ENCODE measurements at regions not wholly inside any gene's neighbourhood (a gene's known extent, or its start where the extent isn't known, plus 50 kb on each side); places are given as distances from the start of the nearest gene placed in this dataset.

DNA sequence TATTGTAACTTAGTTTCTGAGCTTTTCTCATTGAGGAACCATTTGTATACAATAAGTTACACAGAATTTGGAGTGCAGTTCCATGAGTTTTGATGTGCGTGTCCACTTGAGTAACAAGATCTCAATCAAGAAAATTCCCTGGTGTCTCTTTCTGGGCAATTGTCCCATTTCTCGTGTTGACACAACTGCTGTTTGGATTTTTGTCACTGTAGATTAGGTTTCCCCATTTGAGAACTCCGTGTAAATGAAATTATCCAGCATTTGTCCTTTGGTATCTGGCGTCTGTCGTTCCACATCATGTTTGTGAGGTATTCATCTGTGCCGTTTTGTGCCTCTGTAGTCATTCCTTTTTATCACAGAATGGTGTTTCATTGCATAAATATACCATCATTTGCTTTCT, 547.0 kb downstream of the TBC1D22A start:
- no peak for DNase-seq (ENCODE audit: low spot score)
- Histone ChIP-seq H3K23ac (ENCODE audit: low read depth, low read length, poor library complexity) (no peak overlapping the region), H3K4me3 (ENCODE audit: low read length in 2 of 2) (no peak overlapping the region), H3K36me3 (replicated peaks in 1 of 2; ENCODE audit: control insufficient read depth in 2 of 2, insufficient read depth in 2 of 2, low read length in 2 of 2) (no peaks in the 10 kb centered on the region), H2BK12ac (ENCODE audit: low read length) (no peak overlapping the region), H3K27me3 (ENCODE audit: control insufficient read depth in 3 of 3, insufficient read depth in 3 of 3, low read depth in 1 of 3, low read length in 3 of 3) (peaks cover 0 to 2% (median 0%) of the 10 kb centered on the region in 3 experiments), H3K18ac (ENCODE audit: low read length) (no peak overlapping the region), H3K14ac (ENCODE audit: low read length) (no peak overlapping the region), H3K9me3 (replicated peaks in 1 of 2; ENCODE audit: control insufficient read depth in 2 of 2, insufficient read depth in 1 of 2, low read depth in 1 of 2, low read length in 2 of 2) (peaks cover 0 to 21% of the 10 kb centered on the region in 2 donors), H3K79me1 (ENCODE audit: low read depth, low read length) (no peaks in the 10 kb centered on the region), H4K8ac (ENCODE audit: low read depth, low read length) (no peak overlapping the region), H2BK15ac (ENCODE audit: low read length) (no peak overlapping the region), H2BK5ac (ENCODE audit: low read length) (no peak overlapping the region), H2BK120ac (ENCODE audit: low read depth, low read length) (no peak overlapping the region), H2AK5ac (ENCODE audit: low read depth, low read length) (no peak overlapping the region), H3K4ac (ENCODE audit: low read length) (no peak overlapping the region), H2AFZ (ENCODE audit: low read length) (no peak overlapping the region), H3K9ac (ENCODE audit: low read depth, low read length, poor library complexity) (no peak overlapping the region), H3K4me1 (ENCODE audit: control insufficient read depth in 2 of 2, insufficient read depth in 1 of 2, low read depth in 1 of 2, low read length in 2 of 2) (no peaks in the 10 kb centered on the region), H3K4me2 (ENCODE audit: insufficient read depth, low read length, poor library complexity, severe bottlenecking) (no peak overlapping the region), H4K91ac (ENCODE audit: low read depth, low read length, poor library complexity) (no peak overlapping the region), H3K27ac (replicated peaks; ENCODE audit: low read length) (no peak overlapping the region)
- no CpG with 5 or more reads among the region's 6 CpGs for WGBS, 2 donors (ENCODE audit: extremely low coverage in 2 of 2, insufficient read length in 2 of 2, insufficient replicate concordance in 1 of 2)

DNA sequence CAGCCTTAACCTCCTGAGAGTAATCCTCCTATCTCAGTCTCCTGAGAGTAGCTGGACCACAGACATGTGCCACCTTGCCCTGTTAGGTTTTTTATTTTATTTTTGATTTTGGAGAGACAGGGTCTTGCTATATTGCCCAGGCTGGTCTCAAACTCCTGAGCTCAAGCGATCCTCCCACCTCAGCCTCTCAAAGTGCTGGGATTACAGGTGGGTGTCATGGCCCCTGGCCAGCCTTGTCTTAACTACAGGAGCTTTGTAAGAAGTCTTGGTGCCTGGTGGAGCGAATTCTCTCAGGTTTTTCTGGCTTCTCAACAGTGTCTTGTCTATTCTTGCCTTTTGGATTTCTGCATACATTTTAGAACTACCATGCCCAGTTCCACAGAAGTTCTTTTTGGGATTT, 546.4 kb downstream of the TBC1D22A start:
- Histone ChIP-seq H3K36me3 (replicated peaks in 1 of 2; ENCODE audit: control insufficient read depth in 2 of 2, insufficient read depth in 2 of 2, low read length in 2 of 2) (no peaks in the 10 kb centered on the region), H3K4ac (ENCODE audit: low read length) (no peak overlapping the region), H3K27me3 (ENCODE audit: control insufficient read depth in 3 of 3, insufficient read depth in 3 of 3, low read depth in 1 of 3, low read length in 3 of 3) (peaks cover 0 to 2% (median 0%) of the 10 kb centered on the region in 3 experiments), H2BK120ac (ENCODE audit: low read depth, low read length) (no peak overlapping the region), H3K4me2 (ENCODE audit: insufficient read depth, low read length, poor library complexity, severe bottlenecking) (no peak overlapping the region), H4K91ac (ENCODE audit: low read depth, low read length, poor library complexity) (no peak overlapping the region), H3K9me3 (replicated peaks in 1 of 2; ENCODE audit: control insufficient read depth in 2 of 2, insufficient read depth in 1 of 2, low read depth in 1 of 2, low read length in 2 of 2) (peaks cover 0 to 27% of the 10 kb centered on the region in 2 donors), H2BK15ac (ENCODE audit: low read length) (no peak overlapping the region), H3K4me1 (ENCODE audit: control insufficient read depth in 2 of 2, insufficient read depth in 1 of 2, low read depth in 1 of 2, low read length in 2 of 2) (no peaks in the 10 kb centered on the region), H3K18ac (ENCODE audit: low read length) (no peak overlapping the region), H2BK12ac (ENCODE audit: low read length) (no peak overlapping the region), H2AK5ac (ENCODE audit: low read depth, low read length) (no peak overlapping the region), H3K27ac (replicated peaks; ENCODE audit: low read length) (no peak overlapping the region), H2BK5ac (ENCODE audit: low read length) (no peak overlapping the region), H3K79me1 (ENCODE audit: low read depth, low read length) (no peaks in the 10 kb centered on the region), H3K14ac (ENCODE audit: low read length) (no peak overlapping the region), H4K8ac (ENCODE audit: low read depth, low read length) (no peak overlapping the region), H2AFZ (ENCODE audit: low read length) (no peak overlapping the region), H3K4me3 (ENCODE audit: low read length in 2 of 2) (no peak overlapping the region), H3K23ac (ENCODE audit: low read depth, low read length, poor library complexity) (no peak overlapping the region), H3K9ac (ENCODE audit: low read depth, low read length, poor library complexity) (no peak overlapping the region)
- no CpG with 5 or more reads among the region's 2 CpGs for WGBS, 2 donors (ENCODE audit: extremely low coverage in 2 of 2, insufficient read length in 2 of 2, insufficient replicate concordance in 1 of 2)
- no peak for DNase-seq (ENCODE audit: low spot score)

DNA sequence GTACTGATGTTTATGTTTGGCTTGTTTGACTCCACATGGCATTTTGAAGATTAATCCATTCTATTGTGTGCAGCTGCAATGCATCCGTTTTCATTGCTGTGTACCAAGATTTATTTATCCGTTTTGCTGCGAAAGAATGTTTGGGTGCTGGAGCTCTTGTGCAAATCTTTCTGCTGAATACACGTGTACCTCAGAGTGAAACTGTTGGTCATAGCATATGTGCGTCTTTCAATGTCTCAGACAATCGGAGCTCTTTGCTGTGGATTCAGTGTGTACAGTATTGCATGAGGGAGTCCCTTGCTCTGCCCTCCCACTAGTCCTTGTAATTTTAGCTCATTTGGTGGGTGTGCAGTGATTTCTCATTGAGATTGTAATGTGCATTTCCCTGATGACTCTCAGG, 545.4 kb downstream of the TBC1D22A start:
- H3K18ac ChIP-seq (ENCODE audit: low read length), result no peak overlapping the region
- peaks cover 0 to 35% of the 10 kb centered on the region in 2 donors for H3K9me3 ChIP-seq (replicated peaks in 1 of 2; ENCODE audit: control insufficient read depth in 2 of 2, insufficient read depth in 1 of 2, low read depth in 1 of 2, low read length in 2 of 2)
- H2BK15ac ChIP-seq (ENCODE audit: low read length), result no peak overlapping the region
- H2BK120ac ChIP-seq (ENCODE audit: low read depth, low read length), result no peak overlapping the region
- H3K27ac ChIP-seq (replicated peaks; ENCODE audit: low read length), result no peak overlapping the region
- no peak overlapping the region for H4K91ac ChIP-seq (ENCODE audit: low read depth, low read length, poor library complexity)
- no peak overlapping the region for H3K4ac ChIP-seq (ENCODE audit: low read length)
- H4K8ac ChIP-seq (ENCODE audit: low read depth, low read length), result no peak overlapping the region
- H2BK5ac ChIP-seq (ENCODE audit: low read length), result no peak overlapping the region
- H3K36me3 ChIP-seq (replicated peaks in 1 of 2; ENCODE audit: control insufficient read depth in 2 of 2, insufficient read depth in 2 of 2, low read length in 2 of 2), result no peaks in the 10 kb centered on the region
- H3K9ac ChIP-seq (ENCODE audit: low read depth, low read length, poor library complexity), result no peak overlapping the region
- H3K79me1 ChIP-seq (ENCODE audit: low read depth, low read length), result no peaks in the 10 kb centered on the region
- DNase-seq (ENCODE audit: low spot score), result no peak
- whole genome bisulfite sequencing, 2 donors (ENCODE audit: extremely low coverage in 2 of 2, insufficient read length in 2 of 2, insufficient replicate concordance in 1 of 2), result no CpG with 5 or more reads among the region's 6 CpGs
- no peak overlapping the region for H2BK12ac ChIP-seq (ENCODE audit: low read length)
- H3K14ac ChIP-seq (ENCODE audit: low read length), result no peak overlapping the region
- no peak overlapping the region for H3K23ac ChIP-seq (ENCODE audit: low read depth, low read length, poor library complexity)
- H2AK5ac ChIP-seq (ENCODE audit: low read depth, low read length), result no peak overlapping the region
- no peak overlapping the region for H3K4me3 ChIP-seq (ENCODE audit: low read length in 2 of 2)
- no peak overlapping the region for H3K4me2 ChIP-seq (ENCODE audit: insufficient read depth, low read length, poor library complexity, severe bottlenecking)
- H3K27me3 ChIP-seq (ENCODE audit: control insufficient read depth in 3 of 3, insufficient read depth in 3 of 3, low read depth in 1 of 3, low read length in 3 of 3), result peaks cover 0 to 2% (median 0%) of the 10 kb centered on the region in 3 experiments
- H3K4me1 ChIP-seq (ENCODE audit: control insufficient read depth in 2 of 2, insufficient read depth in 1 of 2, low read depth in 1 of 2, low read length in 2 of 2), result no peaks in the 10 kb centered on the region
- H2AFZ ChIP-seq (ENCODE audit: low read length), result no peak overlapping the region

DNA sequence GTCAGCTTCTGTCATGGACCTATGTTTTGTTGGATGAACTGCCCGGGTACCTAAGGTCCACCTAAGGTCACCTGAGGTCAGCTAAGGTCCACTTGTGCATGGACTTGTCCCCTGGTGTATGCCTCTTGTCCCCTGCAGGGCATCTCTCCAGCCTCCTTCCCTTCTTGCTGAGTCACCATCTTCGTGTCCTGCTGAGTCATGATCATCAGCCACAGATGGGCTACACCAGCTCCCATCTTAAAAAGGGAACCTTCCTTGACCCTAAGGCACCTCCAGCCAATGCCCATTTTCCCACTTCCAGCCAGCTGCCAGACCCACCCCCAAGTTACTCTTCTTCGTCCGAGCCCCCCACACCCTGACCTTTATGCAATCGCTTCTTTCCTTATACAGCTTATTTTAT, 544.9 kb downstream of the TBC1D22A start:
- Histone ChIP-seq H3K23ac (ENCODE audit: low read depth, low read length, poor library complexity) (no peak overlapping the region), H2AK5ac (ENCODE audit: low read depth, low read length) (no peak overlapping the region), H3K9me3 (replicated peaks in 1 of 2; ENCODE audit: control insufficient read depth in 2 of 2, insufficient read depth in 1 of 2, low read depth in 1 of 2, low read length in 2 of 2) (peaks cover 0 to 36% of the 10 kb centered on the region in 2 donors), H2BK15ac (ENCODE audit: low read length) (no peak overlapping the region), H3K9ac (ENCODE audit: low read depth, low read length, poor library complexity) (no peak overlapping the region), H3K4me1 (ENCODE audit: control insufficient read depth in 2 of 2, insufficient read depth in 1 of 2, low read depth in 1 of 2, low read length in 2 of 2) (no peaks in the 10 kb centered on the region), H3K27ac (replicated peaks; ENCODE audit: low read length) (no peak overlapping the region), H2BK5ac (ENCODE audit: low read length) (no peak overlapping the region), H3K4me2 (ENCODE audit: insufficient read depth, low read length, poor library complexity, severe bottlenecking) (no peak overlapping the region), H3K36me3 (replicated peaks in 1 of 2; ENCODE audit: control insufficient read depth in 2 of 2, insufficient read depth in 2 of 2, low read length in 2 of 2) (no peaks in the 10 kb centered on the region), H2BK120ac (ENCODE audit: low read depth, low read length) (no peak overlapping the region), H4K8ac (ENCODE audit: low read depth, low read length) (no peak overlapping the region), H2BK12ac (ENCODE audit: low read length) (no peak overlapping the region), H3K4me3 (ENCODE audit: low read length in 2 of 2) (no peak overlapping the region), H3K18ac (ENCODE audit: low read length) (no peak overlapping the region), H3K27me3 (ENCODE audit: control insufficient read depth in 3 of 3, insufficient read depth in 3 of 3, low read depth in 1 of 3, low read length in 3 of 3) (peaks cover 0 to 2% (median 0%) of the 10 kb centered on the region in 3 experiments), H2AFZ (ENCODE audit: low read length) (no peak overlapping the region), H4K91ac (ENCODE audit: low read depth, low read length, poor library complexity) (no peak overlapping the region), H3K79me1 (ENCODE audit: low read depth, low read length) (no peaks in the 10 kb centered on the region), H3K14ac (ENCODE audit: low read length) (no peak overlapping the region), H3K4ac (ENCODE audit: low read length) (no peak overlapping the region)
- WGBS, 2 donors (ENCODE audit: extremely low coverage in 2 of 2, insufficient read length in 2 of 2, insufficient replicate concordance in 1 of 2), result no CpG with 5 or more reads among the region's 5 CpGs
- no peak for DNase-seq (ENCODE audit: low spot score)
